ACC112 (cell line): ENCODE measurements at regions not wholly inside any gene's neighbourhood (a gene's known extent, or its start where the extent isn't known, plus 50 kb on each side); places are given as distances from the start of the nearest gene placed in this dataset.
"Not testable (repeated sequence)": the region's sequence is repeated elsewhere in the genome, so short reads cannot be mapped to it uniquely, and the experiment has no call there.

ENCODE experiments used
- H2AFZ ChIP-seq: fragments of 200-600 bp; sonication (generic); one replicate; pipeline ENCODE4 v1.6.0; 2017; ENCODE audit warnings: antibody characterized with exemption, low read length; ENCODE audit not compliant: unreplicated experiment
- H3K27ac ChIP-seq: fragments of 200-600 bp; sonication (generic); 2 replicates; pipeline ENCODE4 v1.5.1; 2014; ENCODE audit warnings: low read depth, mild to moderate bottlenecking, antibody characterized with exemption, low read length, moderate library complexity
- H3K27me3 ChIP-seq: fragments of 200-600 bp; sonication (generic); 2 replicates; pipeline ENCODE4 v1.6.1; 2014; ENCODE audit warnings: mild to moderate bottlenecking, antibody characterized with exemption, low read length, moderate library complexity, mixed read lengths; ENCODE audit not compliant: insufficient read depth
- H3K36me3 ChIP-seq: fragments of 200-600 bp; sonication (generic); 2 replicates; pipeline ENCODE4 v1.6.1; 2016; ENCODE audit warnings: mild to moderate bottlenecking, antibody characterized with exemption, low read length, moderate library complexity, mixed read lengths; ENCODE audit not compliant: insufficient read depth
- H3K4me1 ChIP-seq: fragments of 200-600 bp; sonication (generic); one replicate; pipeline ENCODE4 v1.6.1; 2016; ENCODE audit warnings: low read length, mixed read lengths; ENCODE audit not compliant: insufficient read depth, unreplicated experiment, control insufficient read depth
- H3K4me3 ChIP-seq: fragments of 200-600 bp; sonication (generic); 2 replicates; pipeline ENCODE4 v1.5.1; 2014; ENCODE audit warnings: mild to moderate bottlenecking, low read depth, low read length
- H3K79me2 ChIP-seq: fragments of 200-600 bp; sonication (generic); one replicate; pipeline ENCODE4 v1.6.0; 2016; ENCODE audit warnings: low read length; ENCODE audit not compliant: control insufficient read depth, unreplicated experiment, insufficient read depth

DNA sequence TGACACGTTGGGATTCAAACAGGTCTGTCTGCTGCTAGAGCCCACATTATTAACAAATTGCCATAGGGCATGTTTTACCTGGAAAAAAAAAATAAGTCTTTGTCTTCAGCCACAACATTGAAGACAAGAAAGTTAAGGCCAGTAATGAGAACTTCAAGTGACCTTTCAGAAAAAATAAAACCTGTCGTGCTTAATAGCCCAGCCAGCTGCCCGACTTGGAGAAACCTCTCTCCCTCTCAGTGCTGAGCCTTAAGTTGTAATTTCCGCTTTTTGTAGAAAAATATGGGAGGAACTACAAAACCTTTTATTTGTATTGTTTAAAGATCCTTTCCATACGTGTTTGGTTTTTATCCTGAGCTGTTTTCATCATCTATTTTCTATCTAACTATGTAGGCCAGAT, 454.3 kb upstream of the SLITRK6 start:
- not testable (repeated sequence) for H3K27me3 ChIP-seq, H2AFZ ChIP-seq, H3K27ac ChIP-seq, H3K79me2 ChIP-seq, H3K4me1 ChIP-seq, H3K36me3 ChIP-seq, H3K4me3 ChIP-seq

DNA sequence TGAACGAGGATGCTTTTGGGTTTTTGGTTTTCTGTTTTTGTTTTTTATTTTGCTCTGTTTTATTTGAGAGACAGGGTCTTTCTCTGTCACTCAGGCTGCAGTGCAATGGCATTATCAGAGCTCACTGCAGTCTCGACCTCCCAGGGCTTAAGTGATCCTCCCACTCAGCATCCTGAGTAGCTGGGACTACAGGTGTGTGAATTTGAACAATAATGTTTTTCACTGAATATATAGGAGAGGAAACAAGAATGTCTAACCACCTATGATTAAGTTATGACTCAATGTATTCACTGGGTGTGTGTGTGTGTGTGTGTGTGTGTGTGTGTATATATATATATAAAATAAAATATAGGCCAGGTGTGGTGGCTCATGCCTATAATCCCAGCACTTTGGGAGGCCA, 456.6 kb upstream of the SLITRK6 start:
- not testable (repeated sequence) for H3K36me3 ChIP-seq, H3K4me3 ChIP-seq, H3K27me3 ChIP-seq, H3K4me1 ChIP-seq, H3K79me2 ChIP-seq, H3K27ac ChIP-seq, H2AFZ ChIP-seq

DNA sequence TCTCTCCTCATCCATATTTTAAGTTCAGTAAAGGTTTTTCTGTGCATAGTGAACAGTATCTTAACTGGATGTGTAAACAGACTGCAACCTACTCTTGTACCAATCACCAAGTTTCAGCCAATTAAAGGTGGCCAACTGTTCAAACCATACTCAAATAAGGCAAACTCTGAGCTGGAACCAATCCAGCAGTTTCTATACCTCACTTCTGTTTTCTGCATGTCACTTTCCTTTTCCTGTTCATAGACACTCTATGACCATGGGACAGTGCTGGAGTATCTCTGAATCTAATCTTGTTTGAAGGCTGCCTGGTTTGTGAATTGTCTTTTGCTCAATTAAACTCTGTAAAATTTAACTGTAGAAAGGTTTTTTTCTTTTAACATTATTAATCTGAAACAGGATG, 470.3 kb upstream of the SLITRK6 start:
- Histone ChIP-seq H3K27ac (no peak overlapping the region), H3K36me3 (no peaks in the 10 kb centered on the region), H3K4me1 (no peaks in the 10 kb centered on the region), H2AFZ (no peak overlapping the region), H3K4me3 (no peak overlapping the region), H3K79me2 (no peaks in the 10 kb centered on the region), H3K27me3 (no peaks in the 10 kb centered on the region)

DNA sequence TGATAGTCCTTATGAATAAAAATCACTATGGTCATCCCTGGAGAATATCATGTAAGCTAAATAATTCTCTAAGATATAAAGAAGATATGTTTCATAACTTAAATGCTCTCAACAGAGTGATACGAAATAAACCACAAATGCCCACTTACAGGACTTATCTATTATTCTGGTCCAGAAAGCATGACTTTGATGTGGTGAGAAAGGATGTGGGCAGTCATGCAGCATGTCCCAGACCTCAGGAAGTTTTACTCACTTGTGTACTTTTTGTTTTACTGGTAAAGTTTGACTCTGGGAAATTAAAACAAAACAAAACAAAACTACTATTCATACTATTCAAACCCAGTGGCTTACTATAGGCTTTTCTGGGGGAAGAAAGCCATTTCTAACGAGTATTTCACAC, 483.2 kb upstream of the SLITRK6 start:
- Histone ChIP-seq H3K4me3 (no peak overlapping the region), H3K79me2 (no peaks in the 10 kb centered on the region), H2AFZ (no peak overlapping the region), H3K27ac (no peak overlapping the region), H3K27me3 (no peaks in the 10 kb centered on the region), H3K36me3 (no peaks in the 10 kb centered on the region), H3K4me1 (no peaks in the 10 kb centered on the region)

DNA sequence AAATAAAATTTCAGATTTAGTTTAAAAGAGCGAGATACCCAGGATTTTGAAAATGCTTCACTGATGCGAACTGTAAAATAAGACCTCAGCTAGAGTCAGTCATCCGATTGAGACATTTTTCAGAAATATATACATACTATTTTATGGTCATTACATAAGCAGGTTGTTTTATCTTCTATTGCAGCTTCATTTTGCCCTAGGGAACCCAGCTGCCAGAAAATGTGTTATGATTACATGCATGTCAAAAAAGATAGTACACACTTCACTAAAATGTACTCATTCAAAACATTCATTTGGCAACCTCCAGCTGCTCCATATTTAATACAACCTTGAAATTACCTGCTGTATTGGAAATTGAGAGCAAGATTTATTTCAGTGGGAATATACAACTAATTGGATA, 483.8 kb upstream of the SLITRK6 start:
- Histone ChIP-seq H3K27me3 (no peaks in the 10 kb centered on the region), H3K27ac (no peak overlapping the region), H3K36me3 (no peaks in the 10 kb centered on the region), H3K4me1 (no peaks in the 10 kb centered on the region), H2AFZ (no peak overlapping the region), H3K4me3 (no peak overlapping the region), H3K79me2 (no peaks in the 10 kb centered on the region)

DNA sequence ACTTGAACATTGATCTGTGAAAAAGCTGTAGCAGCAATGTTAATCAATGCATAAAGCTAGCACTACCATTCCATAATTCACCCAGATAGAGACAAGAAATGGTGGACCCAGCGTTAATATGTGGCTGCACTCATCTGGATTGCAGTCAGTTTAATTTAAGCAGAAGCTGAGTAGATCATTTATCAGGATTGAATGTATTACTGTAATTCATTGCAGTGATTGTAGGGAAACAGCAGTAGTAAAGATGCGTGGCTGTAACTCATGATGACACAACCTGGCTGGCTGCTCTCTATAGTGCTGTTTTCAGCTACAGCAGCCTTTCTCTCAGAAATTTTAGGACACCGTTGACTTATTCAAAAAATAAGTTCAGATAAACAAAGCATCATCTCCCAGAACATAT, 499.5 kb upstream of the SLITRK6 start:
- no peak overlapping the region for H2AFZ ChIP-seq
- no peaks in the 10 kb centered on the region for H3K36me3 ChIP-seq
- H3K4me3 ChIP-seq: no peak overlapping the region
- H3K79me2 ChIP-seq: no peaks in the 10 kb centered on the region
- H3K27ac ChIP-seq: no peak overlapping the region
- H3K27me3 ChIP-seq: no peaks in the 10 kb centered on the region
- no peaks in the 10 kb centered on the region for H3K4me1 ChIP-seq

DNA sequence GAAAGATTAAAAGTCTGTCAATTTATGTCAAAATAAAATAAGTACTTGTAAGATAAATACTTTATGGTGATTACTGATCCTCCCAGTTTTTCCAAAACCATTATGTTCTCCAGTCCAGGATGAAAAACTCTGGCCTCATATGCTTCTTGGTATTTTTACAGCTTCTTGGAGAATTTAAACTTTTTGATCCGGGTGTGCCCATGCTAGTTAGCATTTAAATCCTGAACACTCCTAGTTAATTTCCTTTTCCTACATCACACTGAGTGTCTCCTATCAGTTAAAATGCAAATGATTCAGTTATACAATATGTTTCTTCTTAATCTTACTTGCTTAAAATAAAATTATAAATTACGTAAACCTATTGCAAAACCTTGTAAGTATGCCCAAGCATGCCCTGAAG, 499.9 kb upstream of the SLITRK6 start:
- Histone ChIP-seq H3K36me3 (no peaks in the 10 kb centered on the region), H3K27me3 (no peaks in the 10 kb centered on the region), H3K79me2 (no peaks in the 10 kb centered on the region), H3K27ac (no peak overlapping the region), H3K4me3 (no peak overlapping the region), H3K4me1 (no peaks in the 10 kb centered on the region), H2AFZ (no peak overlapping the region)

DNA sequence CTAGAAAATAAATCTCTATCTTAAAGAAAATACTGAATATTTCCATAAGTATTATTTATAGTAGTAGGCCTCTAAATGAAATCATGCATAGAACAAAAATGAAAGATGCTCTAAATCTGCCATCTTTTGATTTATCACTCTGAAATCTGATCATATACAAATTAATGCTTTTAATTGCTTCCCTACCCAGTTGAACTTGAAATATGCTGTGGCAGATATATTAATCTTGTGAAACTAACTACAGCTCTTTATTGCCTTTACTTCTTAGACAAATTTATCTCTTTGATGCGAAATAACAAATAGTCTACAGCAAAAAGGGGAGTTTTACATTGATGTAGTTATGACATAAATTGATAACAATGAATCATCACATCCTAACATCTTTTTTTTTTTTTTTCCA, 510.7 kb upstream of the SLITRK6 start:
- Histone ChIP-seq H2AFZ (no peak overlapping the region), H3K27me3 (no peaks in the 10 kb centered on the region), H3K4me3 (no peak overlapping the region), H3K27ac (no peak overlapping the region), H3K36me3 (no peaks in the 10 kb centered on the region), H3K79me2 (no peaks in the 10 kb centered on the region), H3K4me1 (peaks cover 3% of the 10 kb centered on the region)

DNA sequence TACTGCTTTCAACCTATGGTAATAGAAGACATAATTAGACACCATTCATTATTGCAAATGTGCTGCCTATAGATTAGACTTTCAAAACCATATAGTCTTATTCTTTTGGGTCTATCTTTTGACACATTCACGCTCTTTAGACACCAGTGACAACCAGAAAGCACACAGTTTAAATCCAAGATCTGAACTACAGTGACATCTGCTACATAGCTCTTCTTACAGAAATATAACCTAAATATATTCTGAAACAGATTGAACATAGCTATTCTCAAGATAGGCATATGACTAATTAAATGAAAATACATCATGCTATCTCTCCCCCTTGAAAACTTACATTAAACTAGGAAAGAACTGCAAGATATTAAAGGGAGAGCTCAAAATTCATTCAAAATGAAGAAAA, 514.2 kb upstream of the SLITRK6 start:
- H3K36me3 ChIP-seq: no peaks in the 10 kb centered on the region
- no peak overlapping the region for H3K27ac ChIP-seq
- H3K4me1 ChIP-seq: peaks cover 3% of the 10 kb centered on the region
- H3K79me2 ChIP-seq: no peaks in the 10 kb centered on the region
- no peak overlapping the region for H2AFZ ChIP-seq
- no peak overlapping the region for H3K4me3 ChIP-seq
- no peaks in the 10 kb centered on the region for H3K27me3 ChIP-seq

DNA sequence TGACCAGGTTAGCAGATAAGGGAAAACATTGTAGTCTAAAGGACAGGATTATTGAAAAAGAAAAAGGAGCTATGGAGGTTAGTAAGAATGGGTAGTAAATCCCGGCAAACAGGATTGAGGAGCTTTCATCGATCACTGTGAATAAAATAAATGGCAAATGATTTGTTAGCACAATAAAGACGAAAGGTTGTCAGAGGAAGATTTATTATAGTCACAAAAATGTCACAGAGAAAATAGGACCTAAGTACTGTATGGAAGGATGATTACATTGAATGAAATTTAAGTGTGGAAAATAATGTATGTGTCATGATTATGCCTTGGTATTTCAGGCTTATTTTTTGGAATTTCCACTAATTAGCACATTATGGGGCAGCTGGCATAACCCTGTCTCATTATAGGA, 519.2 kb upstream of the SLITRK6 start:
- H3K27me3 ChIP-seq: no peaks in the 10 kb centered on the region
- H3K4me1 ChIP-seq: no peaks in the 10 kb centered on the region
- H3K36me3 ChIP-seq: no peaks in the 10 kb centered on the region
- H3K27ac ChIP-seq: no peak overlapping the region
- no peak overlapping the region for H3K4me3 ChIP-seq
- H3K79me2 ChIP-seq: no peaks in the 10 kb centered on the region
- H2AFZ ChIP-seq: no peak overlapping the region

DNA sequence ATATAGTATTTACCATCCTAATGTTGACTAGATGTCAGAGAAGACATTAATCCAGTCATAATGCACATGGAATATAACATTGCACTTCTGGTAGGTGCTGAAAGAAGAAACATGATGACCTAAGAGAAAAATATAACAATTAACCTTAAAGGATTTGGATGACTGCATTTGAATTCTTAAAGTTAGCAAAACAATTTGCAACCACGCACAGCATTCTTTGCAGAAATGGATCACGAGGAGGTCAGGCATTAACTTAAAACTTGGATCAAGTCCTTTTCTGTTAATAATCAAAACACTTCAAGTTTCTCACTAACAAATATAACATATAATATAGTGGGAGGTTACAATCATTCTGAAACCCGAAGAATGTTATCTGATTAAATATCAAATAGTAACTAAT, 525.0 kb upstream of the SLITRK6 start:
- no peaks in the 10 kb centered on the region for H3K79me2 ChIP-seq
- H3K4me3 ChIP-seq: no peak overlapping the region
- no peaks in the 10 kb centered on the region for H3K36me3 ChIP-seq
- H3K4me1 ChIP-seq: no peaks in the 10 kb centered on the region
- H3K27ac ChIP-seq: no peak overlapping the region
- H2AFZ ChIP-seq: no peak overlapping the region
- H3K27me3 ChIP-seq: no peaks in the 10 kb centered on the region

DNA sequence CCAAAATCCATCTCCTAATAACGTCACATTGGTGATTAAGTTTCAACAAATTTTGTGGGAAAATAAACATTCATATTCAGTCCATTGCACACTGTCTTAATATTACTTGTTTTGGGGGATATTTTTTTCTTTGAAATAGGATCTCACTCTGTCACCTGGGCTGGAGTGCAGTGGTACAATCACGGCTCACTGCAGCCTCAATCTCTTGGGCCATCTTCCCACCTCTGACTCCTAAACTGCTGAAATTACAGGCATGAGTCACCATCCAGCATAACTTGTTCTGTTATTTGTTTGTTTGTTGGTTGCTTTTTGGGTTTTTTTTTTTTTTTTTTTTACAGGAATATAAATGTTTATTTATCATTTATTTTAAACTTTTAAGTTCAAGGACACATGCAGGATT, 556.1 kb upstream of the SLITRK6 start:
- Histone ChIP-seq H3K27me3 (no peaks in the 10 kb centered on the region), H3K36me3 (no peaks in the 10 kb centered on the region), H3K4me3 (no peak overlapping the region), H3K79me2 (no peaks in the 10 kb centered on the region), H3K27ac (no peak overlapping the region), H3K4me1 (no peaks in the 10 kb centered on the region), H2AFZ (no peak overlapping the region)
